Colonic mucosa (tissue), 4 donors: ENCODE measurements at regions not wholly inside any gene's neighbourhood (a gene's known extent, or its start where the extent isn't known, plus 50 kb on each side); places are given as distances from the start of the nearest gene placed in this dataset.

Experiments
- DNase-seq: peaks from one replicate; pipeline ENCODE4 v3.0.0-alpha.2; 2020
- H3K27ac ChIP-seq: fragments of 200-600 bp; one replicate; pipeline ENCODE4 v1.8.0; 2021
- H3K27me3 ChIP-seq: fragments of 200-600 bp; one replicate; pipeline ENCODE4 v1.8.0; 2021
- H3K36me3 ChIP-seq: fragments of 200-600 bp; one replicate; pipeline ENCODE4 v1.8.0; 2021
- H3K4me1 ChIP-seq: fragments of 200-600 bp; one replicate; pipeline ENCODE4 v1.8.0; 2021; ENCODE audit warnings: mild to moderate bottlenecking
- H3K4me3 ChIP-seq: fragments of 200-600 bp; one replicate; pipeline ENCODE4 v1.8.0; 2021
- H3K9ac ChIP-seq, 2 donors: one replicate each; pipeline ENCODE4 v1.7.0; 2013; ENCODE audit warnings: control low read depth in 2 of 2, low read depth in 2 of 2, low read length in 2 of 2
- H3K9me3 ChIP-seq: fragments of 200-600 bp; one replicate; pipeline ENCODE4 v1.8.0; 2021
- intact Hi-C: fragments of 100-400 bp; cut with DNase I; formaldehyde crosslinking; loops from one replicate; pipeline ENCODE4 v1.14.1; 2022
- TF ChIP-seq, protein P1 (sequence below): fragments of 200-600 bp; IDR thresholded peaks from one replicate; pipeline ENCODE4 v1.8.0; 2022; ENCODE audit warnings: antibody characterized with exemption, mild to moderate bottlenecking
- donor health status: healthy.
- donor health status: DM: no; HTN: no; CAD: no.
- donor health status: DM: no; HTN: no; CAD: no.

DNA sequence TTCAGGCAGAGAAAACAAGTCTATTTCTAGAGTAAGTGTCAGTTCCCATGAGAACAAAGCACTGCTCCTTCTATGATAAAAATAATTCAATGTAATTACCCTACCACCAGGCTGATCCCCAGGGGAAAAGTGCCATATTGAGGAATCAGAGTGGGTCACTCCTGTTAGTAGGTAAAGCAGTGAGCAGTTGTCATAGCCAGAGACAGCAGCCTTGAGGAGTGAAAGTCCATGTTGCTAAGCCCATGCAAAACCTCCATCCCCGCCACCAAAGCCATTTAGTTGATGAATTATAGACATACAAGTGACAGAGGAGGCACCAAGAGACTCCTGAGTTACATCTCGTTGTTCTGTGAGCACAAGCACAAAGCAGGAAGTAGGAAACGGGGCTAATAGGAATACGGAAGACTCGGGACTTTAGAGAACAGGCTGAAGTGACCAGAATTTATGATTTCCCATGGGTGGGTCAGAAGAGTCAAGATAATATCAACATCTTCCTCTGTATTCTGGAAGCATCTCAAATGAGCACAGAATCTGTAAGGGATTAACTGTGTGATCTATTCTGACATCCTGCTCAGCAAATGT lies 197.9 kb downstream of the MAFB start:
- H3K27me3 ChIP-seq = no peaks in the 10 kb centered on the region
- no peak overlapping the region for H3K9ac ChIP-seq
- H3K27ac ChIP-seq = no peak overlapping the region
- no peak overlapping the region for H3K4me3 ChIP-seq
- intact Hi-C loops = no loop called here
- H3K9me3 ChIP-seq = no peaks in the 10 kb centered on the region
- no peak for DNase-seq
- H3K4me1 ChIP-seq = no peaks in the 10 kb centered on the region
- H3K36me3 ChIP-seq = no peaks in the 10 kb centered on the region
- TF ChIP-seq, protein P1, sequence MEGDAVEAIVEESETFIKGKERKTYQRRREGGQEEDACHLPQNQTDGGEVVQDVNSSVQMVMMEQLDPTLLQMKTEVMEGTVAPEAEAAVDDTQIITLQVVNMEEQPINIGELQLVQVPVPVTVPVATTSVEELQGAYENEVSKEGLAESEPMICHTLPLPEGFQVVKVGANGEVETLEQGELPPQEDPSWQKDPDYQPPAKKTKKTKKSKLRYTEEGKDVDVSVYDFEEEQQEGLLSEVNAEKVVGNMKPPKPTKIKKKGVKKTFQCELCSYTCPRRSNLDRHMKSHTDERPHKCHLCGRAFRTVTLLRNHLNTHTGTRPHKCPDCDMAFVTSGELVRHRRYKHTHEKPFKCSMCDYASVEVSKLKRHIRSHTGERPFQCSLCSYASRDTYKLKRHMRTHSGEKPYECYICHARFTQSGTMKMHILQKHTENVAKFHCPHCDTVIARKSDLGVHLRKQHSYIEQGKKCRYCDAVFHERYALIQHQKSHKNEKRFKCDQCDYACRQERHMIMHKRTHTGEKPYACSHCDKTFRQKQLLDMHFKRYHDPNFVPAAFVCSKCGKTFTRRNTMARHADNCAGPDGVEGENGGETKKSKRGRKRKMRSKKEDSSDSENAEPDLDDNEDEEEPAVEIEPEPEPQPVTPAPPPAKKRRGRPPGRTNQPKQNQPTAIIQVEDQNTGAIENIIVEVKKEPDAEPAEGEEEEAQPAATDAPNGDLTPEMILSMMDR = no peak

DNA sequence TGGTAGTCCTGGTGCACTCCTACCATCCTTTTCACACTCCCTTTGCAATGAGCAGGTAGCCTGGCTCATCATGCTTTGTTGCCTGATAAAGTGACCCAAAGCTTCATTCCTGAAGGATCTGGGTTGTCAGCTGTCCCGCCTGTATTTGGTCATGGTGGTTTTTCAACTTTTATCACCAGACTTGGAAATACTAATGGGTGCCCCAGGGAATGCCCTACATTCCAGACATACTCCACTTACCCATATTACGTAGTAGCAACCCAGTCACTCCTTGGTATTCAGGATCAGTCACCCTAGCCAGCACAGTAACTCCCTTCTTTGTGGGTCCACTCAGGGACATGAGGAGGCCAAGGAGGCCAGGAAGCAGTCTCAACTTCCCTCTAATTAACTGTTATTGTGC lies 199.2 kb downstream of the MAFB start:
- DNase-seq = no peak
- H3K27me3 ChIP-seq = no peaks in the 10 kb centered on the region
- intact Hi-C loops = no loop called here
- H3K9me3 ChIP-seq = no peaks in the 10 kb centered on the region
- no peak overlapping the region for H3K9ac ChIP-seq
- no peaks in the 10 kb centered on the region for H3K4me1 ChIP-seq
- no peak overlapping the region for H3K27ac ChIP-seq
- TF ChIP-seq, protein P1 = no peak
- H3K36me3 ChIP-seq = no peaks in the 10 kb centered on the region
- no peak overlapping the region for H3K4me3 ChIP-seq

DNA sequence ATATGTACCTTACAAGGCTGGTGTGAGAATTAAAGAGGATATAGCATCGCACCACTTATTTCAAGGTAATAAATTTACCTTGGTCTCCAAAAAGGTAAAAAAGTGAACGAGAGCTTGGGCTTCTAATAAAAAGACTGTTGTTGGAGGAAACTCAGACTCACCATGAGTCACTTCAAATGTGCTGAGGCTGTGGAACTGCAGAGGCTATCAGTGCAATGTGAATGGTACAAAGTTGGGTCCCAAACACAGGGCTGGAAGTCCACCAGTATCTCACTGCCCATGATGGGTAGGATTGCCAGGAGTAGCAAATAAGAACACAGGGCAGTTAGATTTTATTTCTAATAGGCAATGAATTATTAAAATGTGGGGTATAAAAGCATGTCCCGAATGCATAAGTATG lies 200.6 kb downstream of the MAFB start:
- no peaks in the 10 kb centered on the region for H3K36me3 ChIP-seq
- intact Hi-C loops = no loop called here
- TF ChIP-seq, protein P1 = no peak

DNA sequence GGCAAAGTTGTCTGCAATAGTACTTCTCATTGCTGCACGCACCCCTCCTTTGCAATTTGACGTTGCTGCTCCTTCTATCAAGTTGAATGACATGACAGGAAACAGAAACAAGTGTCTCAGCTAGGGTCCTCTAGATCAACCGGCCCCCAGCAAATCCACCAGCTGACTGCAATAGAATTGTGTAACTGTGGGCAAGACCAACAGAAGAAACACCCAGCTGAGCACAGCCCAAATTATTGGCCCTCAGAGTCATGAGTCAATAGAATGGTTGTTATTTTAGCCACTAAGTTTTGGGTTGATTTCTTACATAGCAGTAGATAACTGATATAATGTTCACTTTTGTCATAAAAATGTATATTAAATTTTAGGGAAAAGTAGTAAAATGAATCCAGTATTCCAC lies 202.7 kb downstream of the MAFB start:
- no peak overlapping the region for H3K4me3 ChIP-seq
- no peaks in the 10 kb centered on the region for H3K36me3 ChIP-seq
- no peak for DNase-seq
- no peaks in the 10 kb centered on the region for H3K27me3 ChIP-seq
- intact Hi-C loops = no loop called here
- no peaks in the 10 kb centered on the region for H3K9me3 ChIP-seq
- no peaks in the 10 kb centered on the region for H3K4me1 ChIP-seq
- TF ChIP-seq, protein P1 = no peak
- H3K9ac ChIP-seq = no peak overlapping the region
- H3K27ac ChIP-seq = no peak overlapping the region

More for the DNA sequence above, 200.6 kb downstream of the MAFB start:
- H3K27ac ChIP-seq = no peak overlapping the region
- no peak overlapping the region for H3K4me3 ChIP-seq
- H3K4me1 ChIP-seq = no peaks in the 10 kb centered on the region
- H3K9ac ChIP-seq = no peak overlapping the region
- no peaks in the 10 kb centered on the region for H3K27me3 ChIP-seq
- H3K9me3 ChIP-seq = no peaks in the 10 kb centered on the region
- no peak for DNase-seq

DNA sequence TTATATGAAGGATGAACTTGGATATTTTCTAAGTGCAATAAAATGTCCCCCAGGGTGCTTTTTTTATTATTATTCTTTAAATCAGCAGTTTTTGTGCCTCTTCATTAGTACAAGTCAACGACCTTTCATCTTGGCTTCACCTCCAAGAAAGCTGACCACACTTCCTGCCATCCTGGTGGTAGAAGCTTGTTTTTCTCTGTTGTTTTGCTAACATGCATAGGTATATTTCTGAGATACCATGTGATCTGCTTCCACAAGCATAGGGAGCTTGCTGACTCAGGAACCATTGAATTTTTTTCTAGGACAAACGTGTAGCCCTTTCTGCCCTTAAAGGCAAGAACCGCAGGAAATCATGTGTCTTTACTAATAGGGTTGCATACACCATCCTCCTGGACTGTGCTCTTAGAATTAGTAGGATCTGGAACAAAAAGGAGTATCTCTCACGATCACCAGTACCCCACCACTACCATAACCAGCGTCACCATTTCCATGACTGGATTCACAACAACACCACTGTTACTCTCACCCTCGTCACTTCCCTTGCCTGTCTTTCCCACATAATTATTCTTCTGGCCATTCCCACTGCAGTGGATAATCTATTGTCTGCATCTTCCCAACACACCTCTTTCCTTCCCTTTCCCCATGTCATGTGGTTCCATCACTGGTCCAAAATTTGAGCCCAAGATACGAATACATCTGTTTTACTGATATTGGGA lies 207.1 kb downstream of the MAFB start:
- Histone ChIP-seq H3K4me3 (no peak overlapping the region), H3K9me3 (no peaks in the 10 kb centered on the region), H3K4me1 (no peaks in the 10 kb centered on the region), H3K27ac (no peak overlapping the region), H3K36me3 (no peaks in the 10 kb centered on the region), H3K27me3 (no peaks in the 10 kb centered on the region), H3K9ac (no peak overlapping the region)
- intact Hi-C loops = no loop called here
- DNase-seq = no peak
- TF ChIP-seq, protein P1 = no peak
